ENCODE measurements at regions not wholly inside any gene's neighbourhood (a gene's known extent, or its start where the extent isn't known, plus 50 kb on each side); places are given as distances from the start of the nearest gene placed in this dataset.

DNA sequence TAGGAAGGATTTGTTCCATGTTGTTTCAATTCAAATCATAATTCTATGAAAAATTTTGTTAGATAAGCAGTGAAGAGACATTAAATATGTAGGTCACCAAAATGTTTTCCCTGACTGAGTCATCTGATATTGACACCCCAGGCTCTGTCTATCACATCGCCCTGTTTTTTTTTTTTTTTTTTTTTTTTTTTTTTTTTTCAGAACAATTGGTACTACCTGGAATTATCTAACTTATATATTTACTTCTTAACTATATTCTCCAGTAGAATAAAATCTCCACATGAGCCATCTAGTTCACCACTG is 97.8 kb upstream of the KRAS start (continued):
- TF ChIP-seq, protein P1, sequence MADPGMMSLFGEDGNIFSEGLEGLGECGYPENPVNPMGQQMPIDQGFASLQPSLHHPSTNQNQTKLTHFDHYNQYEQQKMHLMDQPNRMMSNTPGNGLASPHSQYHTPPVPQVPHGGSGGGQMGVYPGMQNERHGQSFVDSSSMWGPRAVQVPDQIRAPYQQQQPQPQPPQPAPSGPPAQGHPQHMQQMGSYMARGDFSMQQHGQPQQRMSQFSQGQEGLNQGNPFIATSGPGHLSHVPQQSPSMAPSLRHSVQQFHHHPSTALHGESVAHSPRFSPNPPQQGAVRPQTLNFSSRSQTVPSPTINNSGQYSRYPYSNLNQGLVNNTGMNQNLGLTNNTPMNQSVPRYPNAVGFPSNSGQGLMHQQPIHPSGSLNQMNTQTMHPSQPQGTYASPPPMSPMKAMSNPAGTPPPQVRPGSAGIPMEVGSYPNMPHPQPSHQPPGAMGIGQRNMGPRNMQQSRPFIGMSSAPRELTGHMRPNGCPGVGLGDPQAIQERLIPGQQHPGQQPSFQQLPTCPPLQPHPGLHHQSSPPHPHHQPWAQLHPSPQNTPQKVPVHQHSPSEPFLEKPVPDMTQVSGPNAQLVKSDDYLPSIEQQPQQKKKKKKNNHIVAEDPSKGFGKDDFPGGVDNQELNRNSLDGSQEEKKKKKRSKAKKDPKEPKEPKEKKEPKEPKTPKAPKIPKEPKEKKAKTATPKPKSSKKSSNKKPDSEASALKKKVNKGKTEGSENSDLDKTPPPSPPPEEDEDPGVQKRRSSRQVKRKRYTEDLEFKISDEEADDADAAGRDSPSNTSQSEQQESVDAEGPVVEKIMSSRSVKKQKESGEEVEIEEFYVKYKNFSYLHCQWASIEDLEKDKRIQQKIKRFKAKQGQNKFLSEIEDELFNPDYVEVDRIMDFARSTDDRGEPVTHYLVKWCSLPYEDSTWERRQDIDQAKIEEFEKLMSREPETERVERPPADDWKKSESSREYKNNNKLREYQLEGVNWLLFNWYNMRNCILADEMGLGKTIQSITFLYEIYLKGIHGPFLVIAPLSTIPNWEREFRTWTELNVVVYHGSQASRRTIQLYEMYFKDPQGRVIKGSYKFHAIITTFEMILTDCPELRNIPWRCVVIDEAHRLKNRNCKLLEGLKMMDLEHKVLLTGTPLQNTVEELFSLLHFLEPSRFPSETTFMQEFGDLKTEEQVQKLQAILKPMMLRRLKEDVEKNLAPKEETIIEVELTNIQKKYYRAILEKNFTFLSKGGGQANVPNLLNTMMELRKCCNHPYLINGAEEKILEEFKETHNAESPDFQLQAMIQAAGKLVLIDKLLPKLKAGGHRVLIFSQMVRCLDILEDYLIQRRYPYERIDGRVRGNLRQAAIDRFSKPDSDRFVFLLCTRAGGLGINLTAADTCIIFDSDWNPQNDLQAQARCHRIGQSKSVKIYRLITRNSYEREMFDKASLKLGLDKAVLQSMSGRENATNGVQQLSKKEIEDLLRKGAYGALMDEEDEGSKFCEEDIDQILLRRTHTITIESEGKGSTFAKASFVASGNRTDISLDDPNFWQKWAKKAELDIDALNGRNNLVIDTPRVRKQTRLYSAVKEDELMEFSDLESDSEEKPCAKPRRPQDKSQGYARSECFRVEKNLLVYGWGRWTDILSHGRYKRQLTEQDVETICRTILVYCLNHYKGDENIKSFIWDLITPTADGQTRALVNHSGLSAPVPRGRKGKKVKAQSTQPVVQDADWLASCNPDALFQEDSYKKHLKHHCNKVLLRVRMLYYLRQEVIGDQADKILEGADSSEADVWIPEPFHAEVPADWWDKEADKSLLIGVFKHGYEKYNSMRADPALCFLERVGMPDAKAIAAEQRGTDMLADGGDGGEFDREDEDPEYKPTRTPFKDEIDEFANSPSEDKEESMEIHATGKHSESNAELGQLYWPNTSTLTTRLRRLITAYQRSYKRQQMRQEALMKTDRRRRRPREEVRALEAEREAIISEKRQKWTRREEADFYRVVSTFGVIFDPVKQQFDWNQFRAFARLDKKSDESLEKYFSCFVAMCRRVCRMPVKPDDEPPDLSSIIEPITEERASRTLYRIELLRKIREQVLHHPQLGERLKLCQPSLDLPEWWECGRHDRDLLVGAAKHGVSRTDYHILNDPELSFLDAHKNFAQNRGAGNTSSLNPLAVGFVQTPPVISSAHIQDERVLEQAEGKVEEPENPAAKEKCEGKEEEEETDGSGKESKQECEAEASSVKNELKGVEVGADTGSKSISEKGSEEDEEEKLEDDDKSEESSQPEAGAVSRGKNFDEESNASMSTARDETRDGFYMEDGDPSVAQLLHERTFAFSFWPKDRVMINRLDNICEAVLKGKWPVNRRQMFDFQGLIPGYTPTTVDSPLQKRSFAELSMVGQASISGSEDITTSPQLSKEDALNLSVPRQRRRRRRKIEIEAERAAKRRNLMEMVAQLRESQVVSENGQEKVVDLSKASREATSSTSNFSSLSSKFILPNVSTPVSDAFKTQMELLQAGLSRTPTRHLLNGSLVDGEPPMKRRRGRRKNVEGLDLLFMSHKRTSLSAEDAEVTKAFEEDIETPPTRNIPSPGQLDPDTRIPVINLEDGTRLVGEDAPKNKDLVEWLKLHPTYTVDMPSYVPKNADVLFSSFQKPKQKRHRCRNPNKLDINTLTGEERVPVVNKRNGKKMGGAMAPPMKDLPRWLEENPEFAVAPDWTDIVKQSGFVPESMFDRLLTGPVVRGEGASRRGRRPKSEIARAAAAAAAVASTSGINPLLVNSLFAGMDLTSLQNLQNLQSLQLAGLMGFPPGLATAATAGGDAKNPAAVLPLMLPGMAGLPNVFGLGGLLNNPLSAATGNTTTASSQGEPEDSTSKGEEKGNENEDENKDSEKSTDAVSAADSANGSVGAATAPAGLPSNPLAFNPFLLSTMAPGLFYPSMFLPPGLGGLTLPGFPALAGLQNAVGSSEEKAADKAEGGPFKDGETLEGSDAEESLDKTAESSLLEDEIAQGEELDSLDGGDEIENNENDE (IDR thresholded peaks at IDR 0.05; ENCODE audit: insufficient replicate concordance, low read length) = no peak
- TF ChIP-seq RNF2 (IDR thresholded peaks at IDR 0.05; ENCODE audit: borderline replicate concordance, low read depth, low read length, missing control alignments, poor library complexity, severe bottlenecking) (no peak), SAP30 (IDR thresholded peaks at IDR 0.05; ENCODE audit: insufficient read depth, insufficient replicate concordance, low read length) (no peak), SIRT6 (IDR thresholded peaks at IDR 0.05; ENCODE audit: low read length) (no peak), SIX5 (IDR thresholded peaks at IDR 0.05; ENCODE audit: low read depth, low read length) (no peak)

All from H1 (cell line).